B cell (primary cell): ENCODE measurements at regions not wholly inside any gene's neighbourhood (a gene's known extent, or its start where the extent isn't known, plus 50 kb on each side); places are given as distances from the start of the nearest gene placed in this dataset.

Source experiments
- ATAC-seq: fragments of 200-7000 bp; cut with Tn5 transposase; one replicate; pipeline ENCODE4 v1.10.0; 2021; ENCODE audit warnings: low read depth, mild to moderate bottlenecking, moderate number of reproducible peaks, moderate library complexity
- CTCF ChIA-PET: fragments of 350-600 bp; sonication (Branson Sonifier 250); formaldehyde crosslinking; loops from one replicate; lab custom pipeline; 2021; ENCODE audit warnings: antibody characterized with exemption, inconsistent platforms; lab: Charles Lee
- POLR2A ChIA-PET: fragments of 350-600 bp; sonication (Branson Sonifier 250); formaldehyde crosslinking; loops from one replicate; lab custom pipeline; 2021; ENCODE audit warnings: antibody characterized with exemption; lab: Charles Lee
- DNase-seq: peaks from one replicate; pipeline ENCODE4 v3.0.0; 2013
- H2AFZ ChIP-seq: 2 replicates; pipeline ENCODE4 v1.6.1; 2012; ENCODE audit warnings: mild to moderate bottlenecking, low read depth, low read length; ENCODE audit not compliant: insufficient read depth, poor library complexity, severe bottlenecking
- H3K27ac ChIP-seq, 2 donors: 1 replicate in 1 of 2; 2 replicates in 1 of 2; pipeline ENCODE4 v1.5.1; 2012 to 2013; ENCODE audit warnings: low read length in 2 of 2, mild to moderate bottlenecking in 2 of 2, moderate library complexity in 1 of 2
- H3K27me3 ChIP-seq, 4 experiments: fragments of 200-600 bp in 1 of 4; sonication (generic) in 1 of 4; replicated peaks in 1 of 4; 1 replicate in 2 of 4; 2 replicates in 2 of 4; pipeline versions ENCODE4 v1.6.1 to v1.7.0; 2013 to 2016; ENCODE audit warnings: low read length in 3 of 4, mild to moderate bottlenecking in 2 of 4, mixed read lengths in 1 of 4, moderate library complexity in 1 of 4; ENCODE audit not compliant: insufficient read depth in 4 of 4, control insufficient read depth in 3 of 4; ENCODE audit errors: control extremely low read depth in 1 of 4
- H3K36me3 ChIP-seq, 2 experiments: replicated peaks in 1 of 2; 1 replicate in 1 of 2; 2 replicates in 1 of 2; pipeline versions ENCODE4 v1.6.1 to v1.7.1; 2013; ENCODE audit warnings: low read length in 1 of 2; ENCODE audit not compliant: insufficient read depth in 2 of 2, control insufficient read depth in 1 of 2; ENCODE audit errors: control extremely low read depth in 1 of 2, extremely low read depth in 1 of 2
- H3K4me1 ChIP-seq, 2 donors: fragments of 200-600 bp in 1 of 2; sonication (generic) in 1 of 2; 1 replicate in 1 of 2; 2 replicates in 1 of 2; pipeline versions ENCODE4 v1.5.1 to v1.6.1; 2013 to 2017; ENCODE audit warnings: low read length in 2 of 2; ENCODE audit not compliant: control insufficient read depth in 2 of 2, insufficient read depth in 2 of 2
- H3K4me2 ChIP-seq: replicated peaks from 2 replicates; pipeline ENCODE3; 2012; ENCODE audit warnings: mild to moderate bottlenecking, low read depth, low read length; ENCODE audit not compliant: poor library complexity, severe bottlenecking
- H3K4me3 ChIP-seq, 5 experiments: fragments of 200-600 bp in 1 of 5; sonication (generic) in 1 of 5; 1 replicate in 3 of 5; 2 replicates in 2 of 5; pipeline versions ENCODE4 v1.5.1 to v1.7.0; 2011 to 2016; ENCODE audit warnings: low read length in 4 of 5, mild to moderate bottlenecking in 4 of 5, low read depth in 2 of 5, control low read depth in 1 of 5, moderate library complexity in 1 of 5; ENCODE audit not compliant: insufficient read depth in 1 of 5; ENCODE audit errors: control extremely low read depth in 1 of 5, extremely low read depth in 1 of 5
- H3K79me2 ChIP-seq: fragments of 200-600 bp; sonication (generic); one replicate; pipeline ENCODE4 v1.6.0; 2016; ENCODE audit warnings: low read length; ENCODE audit not compliant: control insufficient read depth, insufficient read depth
- H3K9ac ChIP-seq: fragments of 200-600 bp; sonication (generic); 2 replicates; pipeline ENCODE4 v1.6.1; 2017; ENCODE audit warnings: mild to moderate bottlenecking, low read length, moderate library complexity
- H3K9me3 ChIP-seq, 3 donors: one replicate each; pipeline versions ENCODE4 v1.6.1 to v1.7.1; 2013; ENCODE audit warnings: low read length in 2 of 3; ENCODE audit not compliant: control insufficient read depth in 2 of 3, insufficient read depth in 1 of 3; ENCODE audit errors: control extremely low read depth in 1 of 3
- H4K20me1 ChIP-seq: 2 replicates; pipeline ENCODE4 v1.6.0; 2012; ENCODE audit warnings: mild to moderate bottlenecking, low read length; ENCODE audit not compliant: insufficient read depth, control insufficient read depth, poor library complexity, severe bottlenecking
- H3K27ac Mint-ChIP-seq: one replicate; pipeline ENCODE4 v1.8.0; 2021; ENCODE audit warnings: mixed read lengths
- H3K27me3 Mint-ChIP-seq: one replicate; pipeline ENCODE4 v1.8.0; 2021; ENCODE audit warnings: mixed read lengths
- H3K4me1 Mint-ChIP-seq: one replicate; pipeline ENCODE4 v1.8.0; 2021; ENCODE audit warnings: mixed read lengths
- H3K4me3 Mint-ChIP-seq: one replicate; pipeline ENCODE4 v1.8.0; 2021; ENCODE audit warnings: mixed read lengths
- H3K9me3 Mint-ChIP-seq: one replicate; pipeline ENCODE4 v1.8.0; 2022; ENCODE audit warnings: mixed read lengths; ENCODE audit not compliant: insufficient read depth
- EZH2 ChIP-seq: IDR thresholded peaks from 2 replicates; pipeline ENCODE4 v1.6.1; 2012; ENCODE audit warnings: borderline replicate concordance, low read depth, mild to moderate bottlenecking, moderate library complexity, low read length; ENCODE audit not compliant: insufficient read depth, poor library complexity, severe bottlenecking
- WGBS: methylation state at CpG from one replicate; pipeline ENCODE4 v1.1.5; 2013; ENCODE audit warnings: missing lambda C conversion rate; ENCODE audit not compliant: insufficient coverage; 5-methylcytosine and 5-hydroxymethylcytosine counted together
- intact Hi-C: fragments of 100-400 bp; cut with micrococcal nuclease; formaldehyde crosslinking; loops from one replicate; pipeline ENCODE4 v1.10.0; 2022
- TF ChIP-seq, protein P1 (sequence below): fragments of 200-600 bp; IDR thresholded peaks from one replicate; pipeline ENCODE4 v1.8.0; 2022; ENCODE audit warnings: antibody characterized with exemption, mild to moderate bottlenecking

DNA sequence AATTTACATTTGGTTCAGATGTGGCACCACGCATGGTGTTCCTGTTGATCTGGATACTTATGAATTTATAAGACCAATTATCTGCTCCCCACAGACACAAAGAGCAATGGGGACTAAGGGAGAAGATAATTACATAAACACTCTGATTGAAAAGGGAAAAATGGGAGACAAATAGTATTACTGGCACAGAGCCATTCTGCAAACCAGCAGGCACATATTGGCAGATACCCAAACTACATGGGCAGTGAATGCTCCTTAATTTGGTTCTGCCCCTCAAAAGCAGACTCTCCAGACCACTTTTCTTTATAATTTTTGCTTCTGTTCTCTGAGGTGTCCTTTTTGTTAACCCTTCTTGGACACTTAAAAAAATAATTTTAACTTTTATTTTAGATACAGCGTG, 1674.2 kb downstream of the PCDH9 start:
- ChIA-PET POLR2A (no interaction called here), CTCF (no interaction called here)
- Histone ChIP-seq H3K4me1 (no peaks in the 10 kb centered on the region), H3K36me3 (no peaks in the 10 kb centered on the region), H3K9ac (no peak overlapping the region), H3K9me3 (peaks cover 0 to 14% (median 0%) of the 10 kb centered on the region in 3 donors), H2AFZ (no peak overlapping the region), H3K27me3 (no peaks in the 10 kb centered on the region), H3K4me3 (no peak overlapping the region), H4K20me1 (no peaks in the 10 kb centered on the region), H3K4me2 (no peak overlapping the region), H3K27ac (no peak overlapping the region), H3K79me2 (no peaks in the 10 kb centered on the region)
- no peak overlapping the region for H3K4me3 Mint-ChIP-seq
- peaks cover 9% of the 10 kb centered on the region for H3K9me3 Mint-ChIP-seq
- no peak for ATAC-seq
- no peaks in the 10 kb centered on the region for H3K27me3 Mint-ChIP-seq
- TF ChIP-seq, protein P1, sequence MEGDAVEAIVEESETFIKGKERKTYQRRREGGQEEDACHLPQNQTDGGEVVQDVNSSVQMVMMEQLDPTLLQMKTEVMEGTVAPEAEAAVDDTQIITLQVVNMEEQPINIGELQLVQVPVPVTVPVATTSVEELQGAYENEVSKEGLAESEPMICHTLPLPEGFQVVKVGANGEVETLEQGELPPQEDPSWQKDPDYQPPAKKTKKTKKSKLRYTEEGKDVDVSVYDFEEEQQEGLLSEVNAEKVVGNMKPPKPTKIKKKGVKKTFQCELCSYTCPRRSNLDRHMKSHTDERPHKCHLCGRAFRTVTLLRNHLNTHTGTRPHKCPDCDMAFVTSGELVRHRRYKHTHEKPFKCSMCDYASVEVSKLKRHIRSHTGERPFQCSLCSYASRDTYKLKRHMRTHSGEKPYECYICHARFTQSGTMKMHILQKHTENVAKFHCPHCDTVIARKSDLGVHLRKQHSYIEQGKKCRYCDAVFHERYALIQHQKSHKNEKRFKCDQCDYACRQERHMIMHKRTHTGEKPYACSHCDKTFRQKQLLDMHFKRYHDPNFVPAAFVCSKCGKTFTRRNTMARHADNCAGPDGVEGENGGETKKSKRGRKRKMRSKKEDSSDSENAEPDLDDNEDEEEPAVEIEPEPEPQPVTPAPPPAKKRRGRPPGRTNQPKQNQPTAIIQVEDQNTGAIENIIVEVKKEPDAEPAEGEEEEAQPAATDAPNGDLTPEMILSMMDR = no peak
- no peak for TF ChIP-seq EZH2
- no CpG with 5 or more reads among the region's 2 CpGs for WGBS
- intact Hi-C loops = no loop called here
- no peak overlapping the region for H3K27ac Mint-ChIP-seq
- DNase-seq = no peak
- H3K4me1 Mint-ChIP-seq = no peaks in the 10 kb centered on the region

DNA sequence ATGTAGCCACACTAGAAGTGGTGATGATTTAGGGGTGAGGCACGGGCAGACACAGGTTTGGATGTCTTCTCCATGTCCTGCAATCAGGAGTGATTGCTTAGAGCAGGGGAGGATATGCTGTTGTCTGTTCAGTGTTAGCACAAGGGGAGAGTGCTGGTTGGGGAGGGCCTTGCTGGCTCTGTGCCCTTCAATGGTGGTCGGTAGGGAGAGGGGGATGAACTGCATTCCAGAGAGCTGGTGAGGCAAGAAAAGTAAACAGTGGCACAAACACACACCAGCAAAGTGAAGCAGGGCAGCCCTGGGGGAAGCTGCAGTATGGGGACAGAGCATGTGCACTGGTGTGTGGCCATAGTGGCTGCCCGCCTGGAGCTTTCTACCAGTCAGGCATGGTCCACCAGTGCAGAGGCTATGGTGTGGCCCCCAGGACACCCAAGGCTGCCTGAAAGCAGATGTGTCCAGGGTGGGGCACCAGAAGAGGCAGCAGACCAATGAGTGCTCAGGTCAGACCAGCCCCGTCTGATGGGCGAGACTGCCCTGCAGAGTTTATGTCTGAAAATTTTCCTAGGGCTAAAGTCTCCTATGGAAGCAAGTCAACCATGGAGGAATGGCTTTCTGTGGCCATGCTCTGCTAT, 1676.9 kb downstream of the PCDH9 start:
- peaks cover 15% of the 10 kb centered on the region for H3K9me3 Mint-ChIP-seq
- Histone ChIP-seq H3K4me1 (no peaks in the 10 kb centered on the region), H3K27me3 (no peaks in the 10 kb centered on the region), H3K9me3 (peaks cover 0 to 7% (median 2%) of the 10 kb centered on the region in 3 donors), H3K4me3 (no peak overlapping the region), H3K9ac (no peak overlapping the region), H3K36me3 (no peaks in the 10 kb centered on the region), H4K20me1 (no peaks in the 10 kb centered on the region), H3K79me2 (no peaks in the 10 kb centered on the region), H3K4me2 (no peak overlapping the region), H3K27ac (no peak overlapping the region), H2AFZ (no peak overlapping the region)
- ChIA-PET POLR2A (no interaction called here), CTCF (no interaction called here)
- intact Hi-C loops = no loop called here
- no peak for DNase-seq
- 92% methylated on average over 5 of the region's 5 CpGs for WGBS
- no peak overlapping the region for H3K4me3 Mint-ChIP-seq
- no peaks in the 10 kb centered on the region for H3K27me3 Mint-ChIP-seq
- H3K4me1 Mint-ChIP-seq = no peaks in the 10 kb centered on the region
- no peak overlapping the region for H3K27ac Mint-ChIP-seq
- TF ChIP-seq, protein P1 = no peak
- no peak for TF ChIP-seq EZH2
- ATAC-seq = no peak
